Astrocyte of the cerebellum (primary cell): ENCODE measurements at regions not wholly inside any gene's neighbourhood (a gene's known extent, or its start where the extent isn't known, plus 50 kb on each side); places are given as distances from the start of the nearest gene placed in this dataset.

Experiments
- DNase-seq: peaks from one replicate; pipeline ENCODE4 v3.0.0-alpha.2; 2011; ENCODE audit warnings: low read depth
- H3K4me3 ChIP-seq: 2 replicates; pipeline ENCODE4 v1.5.1; 2011; ENCODE audit warnings: mild to moderate bottlenecking, low read depth, low read length, moderate library complexity
- in situ Hi-C: cut with HindIII; loops from 2 replicates; pipeline ENCODE4 v1.10.0; 2017; ENCODE audit warnings: low sequenced_read_pairs
- TF ChIP-seq, protein P1 (sequence below): IDR thresholded peaks from 2 replicates; pipeline ENCODE4 v1.5.1; 2012; ENCODE audit warnings: low read length, low read depth, moderate library complexity, mild to moderate bottlenecking; ENCODE audit errors: missing control alignments

DNA sequence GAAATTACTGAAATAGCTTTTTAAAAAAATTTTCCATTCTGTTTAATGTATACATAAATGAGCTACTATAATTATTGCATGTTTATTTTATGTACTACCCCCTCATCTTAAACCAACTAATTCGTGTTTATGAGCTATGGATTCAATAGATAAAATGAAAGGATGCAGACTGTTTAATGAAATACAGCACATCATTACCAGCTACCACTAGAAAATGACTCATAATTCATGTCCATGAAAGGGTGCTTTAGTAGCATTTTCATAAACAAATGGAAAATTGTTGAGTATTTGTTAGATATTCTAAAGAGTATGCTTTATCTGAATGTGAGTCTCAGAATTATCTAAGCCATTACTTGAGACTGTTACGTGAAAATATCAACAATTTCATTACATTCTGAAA is 1590.1 kb downstream of the HACE1 start:
- DNase-seq: no peak
- TF ChIP-seq, protein P1, sequence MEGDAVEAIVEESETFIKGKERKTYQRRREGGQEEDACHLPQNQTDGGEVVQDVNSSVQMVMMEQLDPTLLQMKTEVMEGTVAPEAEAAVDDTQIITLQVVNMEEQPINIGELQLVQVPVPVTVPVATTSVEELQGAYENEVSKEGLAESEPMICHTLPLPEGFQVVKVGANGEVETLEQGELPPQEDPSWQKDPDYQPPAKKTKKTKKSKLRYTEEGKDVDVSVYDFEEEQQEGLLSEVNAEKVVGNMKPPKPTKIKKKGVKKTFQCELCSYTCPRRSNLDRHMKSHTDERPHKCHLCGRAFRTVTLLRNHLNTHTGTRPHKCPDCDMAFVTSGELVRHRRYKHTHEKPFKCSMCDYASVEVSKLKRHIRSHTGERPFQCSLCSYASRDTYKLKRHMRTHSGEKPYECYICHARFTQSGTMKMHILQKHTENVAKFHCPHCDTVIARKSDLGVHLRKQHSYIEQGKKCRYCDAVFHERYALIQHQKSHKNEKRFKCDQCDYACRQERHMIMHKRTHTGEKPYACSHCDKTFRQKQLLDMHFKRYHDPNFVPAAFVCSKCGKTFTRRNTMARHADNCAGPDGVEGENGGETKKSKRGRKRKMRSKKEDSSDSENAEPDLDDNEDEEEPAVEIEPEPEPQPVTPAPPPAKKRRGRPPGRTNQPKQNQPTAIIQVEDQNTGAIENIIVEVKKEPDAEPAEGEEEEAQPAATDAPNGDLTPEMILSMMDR: no peak
- in situ Hi-C loops: no loop called here
- H3K4me3 ChIP-seq: no peak overlapping the region

DNA sequence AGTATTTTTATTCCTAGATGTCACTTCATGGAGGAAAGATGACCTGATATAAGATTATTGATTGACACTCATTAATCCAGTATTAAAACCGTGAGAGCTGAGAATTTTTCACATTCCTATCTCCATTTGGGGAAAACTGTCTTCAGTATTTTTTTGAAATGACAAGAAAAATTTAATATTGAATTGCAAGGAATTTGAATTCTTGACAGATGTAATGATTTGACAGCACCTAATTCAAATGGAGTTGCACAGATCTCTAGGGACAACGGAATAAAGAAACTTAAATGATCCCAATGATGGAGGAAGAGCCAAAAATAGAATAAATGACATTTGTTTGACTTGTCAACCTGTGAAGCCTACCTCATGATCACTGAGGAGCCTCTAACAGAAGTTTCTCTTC is 1591.4 kb downstream of the HACE1 start:
- in situ Hi-C loops: no loop called here
- TF ChIP-seq, protein P1: no peak
- no peak for DNase-seq
- H3K4me3 ChIP-seq: no peak overlapping the region

DNA sequence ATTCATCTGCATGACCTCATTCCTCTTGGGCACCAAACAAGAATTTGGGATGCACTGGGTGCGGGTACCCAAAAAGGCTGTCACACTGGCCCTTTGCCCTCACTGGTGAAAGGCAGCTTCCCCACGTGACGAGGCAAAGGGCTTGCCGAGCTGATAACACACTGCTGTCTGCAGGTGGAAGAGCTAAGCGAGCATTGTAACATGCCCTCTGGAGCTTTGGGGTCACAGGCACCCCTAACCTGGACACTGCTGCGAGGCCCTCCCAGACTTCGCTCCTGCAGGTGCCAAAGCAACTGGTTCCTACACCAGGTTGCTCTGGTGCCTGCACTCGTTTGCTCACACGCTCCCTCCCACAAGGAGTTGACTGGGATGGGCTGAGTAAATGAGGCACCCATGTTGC is 1595.7 kb downstream of the HACE1 start:
- DNase-seq: no peak
- no peak overlapping the region for H3K4me3 ChIP-seq
- TF ChIP-seq, protein P1: no peak
- in situ Hi-C loops: no loop called here

DNA sequence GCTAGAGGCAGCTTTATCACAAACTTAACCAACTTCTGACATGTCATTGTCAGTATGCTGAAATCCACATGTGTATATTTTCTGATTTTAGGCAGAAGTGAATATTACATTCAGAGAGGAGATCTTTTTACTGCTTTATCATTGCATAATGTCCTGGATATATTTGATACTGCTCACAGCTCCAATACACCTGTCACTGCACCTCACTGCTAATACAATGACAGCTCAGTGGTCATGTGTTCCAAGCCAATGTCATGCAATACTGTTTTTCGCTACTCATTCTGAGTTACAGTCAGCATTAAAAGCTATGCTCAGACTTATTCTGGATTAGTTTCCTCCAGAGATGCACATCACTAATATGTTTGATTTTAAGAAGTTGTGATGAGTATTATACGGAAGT is 1604.6 kb downstream of the HACE1 start:
- no peak for DNase-seq
- TF ChIP-seq, protein P1: no peak
- in situ Hi-C loops: no loop called here
- no peak overlapping the region for H3K4me3 ChIP-seq

DNA sequence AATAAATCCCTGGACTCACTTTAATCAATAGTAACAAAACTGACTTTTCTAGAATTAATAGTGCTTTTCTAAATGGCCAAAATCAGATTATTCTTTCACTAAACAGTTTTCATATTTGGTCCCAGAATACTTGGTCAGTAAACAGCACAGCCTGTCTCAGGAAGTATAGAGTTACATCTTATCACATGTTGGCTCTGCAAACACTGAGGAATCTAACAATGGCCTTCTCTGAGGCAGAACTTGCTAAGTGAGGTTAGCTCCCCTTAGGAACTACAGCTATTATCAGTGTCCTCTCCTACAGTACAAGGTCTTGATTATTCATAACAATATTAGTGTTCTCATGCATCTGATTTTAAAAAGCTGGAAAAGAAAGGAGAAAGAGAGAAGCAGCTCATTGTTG is 1622.8 kb downstream of the HACE1 start:
- no peak for DNase-seq
- in situ Hi-C loops: no loop called here
- TF ChIP-seq, protein P1: no peak
- H3K4me3 ChIP-seq: no peak overlapping the region

DNA sequence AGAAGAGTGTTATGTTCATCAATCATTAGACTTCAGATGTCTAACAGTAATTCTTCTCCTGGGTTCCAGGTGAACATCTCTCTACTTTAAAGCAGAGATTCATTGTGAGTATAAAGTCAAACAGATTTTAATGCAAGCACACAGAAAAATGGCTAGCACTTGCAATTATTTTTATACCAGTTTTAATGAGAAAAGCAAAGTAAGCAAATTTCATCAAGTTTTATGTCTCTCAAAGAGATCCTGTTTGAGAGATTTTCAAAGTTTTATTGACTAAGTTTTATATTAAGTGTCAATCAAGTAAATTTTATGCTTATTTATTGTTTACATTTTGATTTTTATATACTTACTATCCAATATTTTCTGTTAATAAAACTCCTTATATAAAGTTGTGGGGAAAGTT is 1628.5 kb downstream of the HACE1 start:
- no peak overlapping the region for H3K4me3 ChIP-seq
- TF ChIP-seq, protein P1: no peak
- in situ Hi-C loops: no loop called here
- DNase-seq: no peak

DNA sequence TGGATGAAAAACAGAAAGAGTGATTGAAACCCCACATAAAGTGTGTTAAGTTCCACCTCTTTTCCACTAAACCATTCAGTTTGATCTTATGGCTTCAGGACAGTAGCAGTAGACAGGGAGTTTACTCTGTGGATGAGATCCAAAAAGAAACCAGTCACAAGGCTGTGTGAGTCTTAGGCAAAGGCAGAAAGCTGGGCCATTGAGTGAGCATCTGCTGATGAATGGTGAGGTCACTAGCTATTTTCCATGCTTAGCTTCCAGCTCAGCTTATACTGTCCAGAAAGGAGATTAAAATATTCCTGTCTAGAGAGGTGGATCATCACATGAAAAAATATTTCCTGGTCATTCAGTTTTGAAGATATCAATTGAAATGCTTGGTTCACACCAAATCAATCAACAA is 1643.9 kb downstream of the HACE1 start:
- TF ChIP-seq, protein P1: no peak
- in situ Hi-C loops: no loop called here
- DNase-seq: no peak
- H3K4me3 ChIP-seq: no peak overlapping the region
